Activated naive CD8-positive, alpha-beta T cell (primary cell): ENCODE measurements at regions not wholly inside any gene's neighbourhood (a gene's known extent, or its start where the extent isn't known, plus 50 kb on each side); places are given as distances from the start of the nearest gene placed in this dataset.
"Not testable (repeated sequence)": the region's sequence is repeated elsewhere in the genome, so short reads cannot be mapped to it uniquely, and the experiment has no call there.

ENCODE experiments used
- H3K27ac Mint-ChIP-seq: one replicate; pipeline ENCODE4 v1.8.0; 2021; ENCODE audit warnings: mixed read lengths
- H3K27me3 Mint-ChIP-seq: one replicate; pipeline ENCODE4 v1.8.0; 2021; ENCODE audit warnings: mixed read lengths
- H3K36me3 Mint-ChIP-seq: one replicate; pipeline ENCODE4 v1.8.0; 2021; ENCODE audit warnings: mixed read lengths
- H3K4me1 Mint-ChIP-seq: one replicate; pipeline ENCODE4 v1.8.0; 2021; ENCODE audit warnings: low read depth, mixed read lengths
- H3K4me3 Mint-ChIP-seq: one replicate; pipeline ENCODE4 v1.8.0; 2021; ENCODE audit warnings: mild to moderate bottlenecking, mixed read lengths
- H3K9me3 Mint-ChIP-seq: one replicate; pipeline ENCODE4 v1.8.0; 2021; ENCODE audit warnings: low read depth, mixed read lengths

- no peak overlapping the region for H3K4me3 Mint-ChIP-seq
- peaks cover 4% of the 10 kb centered on the region for H3K9me3 Mint-ChIP-seq
- H3K4me1 Mint-ChIP-seq = peaks cover 6% of the 10 kb centered on the region
- peaks cover 2% of the 10 kb centered on the region for H3K36me3 Mint-ChIP-seq
- peaks cover 3% of the 10 kb centered on the region for H3K27me3 Mint-ChIP-seq
- no peak overlapping the region for H3K27ac Mint-ChIP-seq
Measured at GRCh38 chr5:42874621-42875198, 63.0 kb upstream of the SELENOP start.

- peaks cover 2% of the 10 kb centered on the region for H3K36me3 Mint-ChIP-seq
- peaks cover 6% of the 10 kb centered on the region for H3K27me3 Mint-ChIP-seq
- peaks cover 6% of the 10 kb centered on the region for H3K4me1 Mint-ChIP-seq
- no peak overlapping the region for H3K27ac Mint-ChIP-seq
- H3K9me3 Mint-ChIP-seq = peaks cover 13% of the 10 kb centered on the region
- no peak overlapping the region for H3K4me3 Mint-ChIP-seq
Measured at GRCh38 chr5:42872865-42873264, 61.2 kb upstream of the SELENOP start.

GRCh38 chr5:42870882-42871418, 59.3 kb upstream of the SELENOP start:
- Mint-ChIP-seq H3K27me3 (peaks cover 10% of the 10 kb centered on the region), H3K4me1 (peaks cover 4% of the 10 kb centered on the region), H3K27ac (no peak overlapping the region), H3K9me3 (peaks cover 13% of the 10 kb centered on the region), H3K4me3 (no peak overlapping the region), H3K36me3 (peaks cover 2% of the 10 kb centered on the region)

- H3K36me3 Mint-ChIP-seq, H3K27ac Mint-ChIP-seq, H3K4me1 Mint-ChIP-seq, H3K4me3 Mint-ChIP-seq: not testable (repeated sequence)
- Mint-ChIP-seq H3K27me3 (peaks cover 18% of the 10 kb centered on the region), H3K9me3 (peaks cover 18% of the 10 kb centered on the region)
Measured at GRCh38 chr5:42868417-42868816, 56.7 kb upstream of the SELENOP start.

GRCh38 chr5:42864749-42865148, 53.1 kb upstream of the SELENOP start:
- not testable (repeated sequence) for H3K36me3 Mint-ChIP-seq, H3K4me3 Mint-ChIP-seq
- peaks cover 27% of the 10 kb centered on the region for H3K27me3 Mint-ChIP-seq

More at GRCh38 chr5:42864749-42865148, 53.1 kb upstream of the SELENOP start:
- peaks cover 15% of the 10 kb centered on the region for H3K9me3 Mint-ChIP-seq
- not testable (repeated sequence) for H3K27ac Mint-ChIP-seq, H3K4me1 Mint-ChIP-seq
